ENCODE measurements at regions not wholly inside any gene's neighbourhood (a gene's known extent, or its start where the extent isn't known, plus 50 kb on each side); places are given as distances from the start of the nearest gene placed in this dataset.

DNA sequence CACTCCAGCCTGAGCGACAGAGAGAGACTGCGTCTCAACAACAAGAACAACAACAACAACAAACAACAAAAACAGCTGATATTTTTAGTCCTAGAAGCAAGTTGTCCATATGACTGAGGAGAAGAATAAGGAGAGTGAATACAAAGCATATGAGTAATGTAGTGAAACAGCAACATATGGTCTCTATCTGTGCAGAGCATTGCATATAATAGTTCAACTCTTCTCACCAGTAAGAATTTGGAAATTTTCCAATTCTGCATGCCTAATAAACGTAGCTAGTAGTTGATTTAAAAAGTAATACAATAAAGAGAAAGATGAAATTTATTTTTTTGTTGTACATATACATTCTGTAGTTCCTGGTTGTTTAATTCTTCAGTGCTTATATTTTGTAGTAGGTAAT, 129.7 kb upstream of the FAM83B start:
- DNase-seq: no peak

DNA sequence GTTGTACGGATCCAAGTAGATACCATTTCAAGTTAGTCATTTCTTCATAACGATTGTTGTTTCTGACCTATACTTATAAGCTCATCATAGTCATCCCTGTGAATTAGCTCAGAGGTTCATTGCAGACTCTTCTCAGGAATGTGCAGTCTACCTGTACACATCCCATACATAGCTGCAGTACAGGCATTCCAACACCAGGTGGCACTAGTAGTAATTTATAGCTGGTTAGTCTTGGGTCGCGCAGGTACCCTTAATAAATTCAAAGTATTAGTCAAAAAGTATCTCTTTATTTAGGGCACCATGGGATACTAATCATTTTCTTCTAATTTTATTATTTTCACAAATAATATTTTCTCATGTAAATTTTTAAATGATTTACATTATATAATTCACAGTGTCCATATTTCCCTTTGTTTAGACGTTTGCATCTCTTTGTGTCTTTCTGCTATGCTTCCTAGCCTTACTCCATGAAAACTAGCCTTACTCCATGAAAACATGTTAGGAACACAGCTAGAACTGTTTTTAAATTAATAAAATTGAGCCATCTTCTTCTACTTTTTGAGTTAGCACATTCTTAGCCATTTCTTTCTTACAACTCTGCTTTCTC, 128.6 kb upstream of the FAM83B start:
- peak in 24 of 51 donors; percentile 1 to 66 (median 11) for DNase-seq

DNA sequence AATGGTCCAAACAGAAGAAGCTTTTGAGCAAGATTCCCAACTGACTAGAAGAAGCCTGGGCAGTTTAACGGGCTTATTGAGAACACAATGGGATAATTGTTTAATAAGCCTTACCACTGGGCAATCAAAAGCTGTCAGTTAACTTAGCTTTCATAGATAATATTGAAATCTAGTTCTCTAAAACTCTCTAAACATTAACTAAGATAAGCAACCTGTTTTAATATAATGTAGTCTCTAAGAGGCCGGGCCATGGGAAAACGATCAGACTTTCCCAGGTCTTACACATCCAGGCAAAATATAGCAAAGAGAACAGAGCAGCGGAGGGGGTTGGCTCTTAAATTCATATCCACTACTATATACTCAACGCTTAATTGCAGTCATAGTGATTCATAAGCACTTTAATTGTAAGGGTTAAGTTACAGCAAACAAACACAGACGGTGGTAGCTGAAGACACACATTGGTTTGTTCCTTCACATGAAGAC, 128.0 kb upstream of the FAM83B start:
- no peak for DNase-seq

DNA sequence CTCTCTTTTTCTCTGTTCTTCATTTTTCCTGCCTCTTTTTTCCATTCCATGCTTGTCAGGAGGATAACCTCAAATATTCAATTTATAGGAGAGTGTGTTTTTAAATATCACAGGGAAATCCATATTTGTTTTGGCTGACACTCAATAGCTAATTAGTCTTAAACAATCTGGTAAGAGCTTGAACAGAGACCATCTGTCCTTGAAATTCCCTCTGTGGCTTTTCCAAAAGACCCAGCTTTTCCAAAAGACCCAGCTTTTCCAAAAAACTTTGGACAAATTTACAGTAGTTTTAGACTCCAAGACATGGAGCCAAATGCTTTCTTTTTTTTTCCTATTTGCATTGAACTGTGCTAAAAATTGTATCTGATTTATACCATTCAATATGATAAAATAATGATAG, 127.4 kb upstream of the FAM83B start:
- DNase-seq: no peak

DNA sequence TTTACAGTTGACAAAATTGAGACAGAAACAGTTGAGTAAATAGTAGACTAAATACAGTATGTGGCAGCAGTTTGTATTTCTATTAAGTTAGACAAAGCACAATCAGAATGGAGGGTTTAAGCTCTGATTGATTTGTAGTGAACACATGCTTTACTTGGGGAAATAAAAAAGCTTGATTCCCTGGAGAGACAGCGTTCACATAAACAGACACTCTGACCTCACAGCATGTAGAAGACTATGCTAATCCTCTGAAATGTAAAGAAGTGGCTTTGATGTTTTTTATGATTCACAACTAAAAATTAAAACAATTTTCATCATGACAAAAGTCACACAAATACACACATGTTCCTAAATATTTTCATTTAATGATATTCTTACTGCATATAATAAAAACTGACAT, 126.9 kb upstream of the FAM83B start:
- no peak for DNase-seq

DNA sequence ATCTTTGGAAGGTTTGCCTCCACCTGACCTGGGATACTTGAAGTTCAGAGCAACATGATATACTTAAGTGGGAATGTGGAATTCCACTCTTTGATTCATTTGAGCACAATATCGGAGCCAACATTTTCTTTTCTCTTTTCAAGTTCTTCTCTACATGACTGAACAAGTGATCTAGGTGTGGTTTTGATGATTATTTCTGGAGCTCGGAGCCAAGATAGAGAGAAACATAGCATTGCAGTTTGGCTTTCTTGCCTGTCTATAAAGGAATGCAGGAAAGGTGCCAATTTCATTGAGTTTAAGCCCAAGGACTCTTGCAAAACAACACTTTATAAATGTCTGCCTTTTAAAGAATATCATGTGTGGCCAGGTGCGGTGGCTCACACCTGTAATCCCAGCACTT, 124.2 kb upstream of the FAM83B start:
- DNase-seq: no peak

DNA sequence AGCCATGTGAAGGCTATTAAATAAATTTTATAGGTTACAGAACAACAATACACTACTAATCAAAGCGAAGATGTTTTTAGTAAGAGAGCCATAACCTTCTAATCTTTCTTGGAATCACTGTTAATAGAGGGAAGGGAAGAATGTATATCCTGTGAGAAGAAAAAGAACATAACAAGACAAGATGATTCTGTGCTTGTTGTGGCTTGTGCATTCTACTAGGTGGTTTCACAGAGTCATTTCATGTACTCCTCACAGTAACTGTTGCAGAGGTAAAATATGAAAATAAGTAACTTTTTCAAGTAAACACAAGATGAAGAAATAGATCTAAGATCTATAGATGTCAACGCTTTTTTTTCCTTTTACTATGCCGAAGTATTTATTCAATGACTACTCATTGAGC, 116.9 kb upstream of the FAM83B start:
- no peak for DNase-seq

DNA sequence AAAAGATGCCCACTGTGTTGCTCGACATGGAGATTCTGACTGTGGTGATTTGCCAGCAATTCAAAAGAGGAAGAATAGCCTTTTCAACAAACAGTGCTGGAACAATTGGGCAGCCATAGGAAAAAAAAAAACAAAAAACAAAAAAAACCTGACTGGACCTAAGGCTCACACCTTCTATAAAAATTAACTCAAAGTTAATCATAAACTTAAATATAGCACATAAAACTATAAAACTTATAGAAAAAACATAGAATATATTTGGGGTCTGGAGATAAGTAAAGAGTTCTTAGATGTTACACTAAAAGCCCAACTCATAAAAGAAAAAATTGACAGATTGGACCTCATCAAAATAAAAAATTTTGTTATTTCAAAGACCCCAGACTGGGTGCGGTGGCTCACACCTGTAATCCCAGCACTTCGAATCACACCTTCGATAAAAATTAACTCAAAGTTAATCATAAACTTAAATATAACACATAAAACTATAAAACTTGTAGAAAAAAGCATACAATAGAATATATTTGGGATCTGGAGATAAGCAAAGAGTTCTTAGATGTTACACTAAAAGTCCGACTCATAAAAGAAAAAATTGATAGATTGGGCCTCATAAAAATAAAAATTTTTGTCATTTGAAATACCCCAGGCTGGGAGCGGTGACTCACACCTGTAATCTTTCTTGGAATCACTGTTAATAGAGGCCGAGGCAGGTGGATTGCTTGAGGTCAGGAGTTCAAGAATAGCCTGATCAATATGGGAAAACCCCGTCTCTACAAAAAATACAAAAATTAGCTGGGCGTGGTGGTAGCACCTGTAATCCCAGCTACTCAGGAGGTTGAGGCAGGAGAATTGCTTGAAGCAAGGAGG, 115.6 kb upstream of the FAM83B start:
- no peak for DNase-seq

DNA sequence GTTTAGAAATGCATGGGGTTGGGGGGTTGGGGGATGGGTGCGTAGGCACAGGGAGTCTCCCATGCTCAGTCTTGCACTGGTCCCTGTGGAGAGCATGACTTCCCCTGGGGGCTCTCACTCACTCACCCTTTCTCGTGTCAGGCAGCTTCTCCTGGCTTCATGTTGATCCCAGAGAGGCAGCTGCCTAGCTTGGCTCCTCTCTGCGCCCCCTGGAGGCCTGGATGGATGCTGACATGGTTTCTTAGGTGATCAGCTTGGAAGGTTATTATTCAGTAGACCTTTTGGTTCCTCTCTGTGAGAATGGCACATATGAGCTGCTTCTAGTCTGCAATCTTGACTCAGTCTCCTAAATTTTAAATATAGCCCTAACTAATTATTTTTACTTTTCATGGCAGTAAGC, 109.3 kb upstream of the FAM83B start:
- no peak for DNase-seq

DNA sequence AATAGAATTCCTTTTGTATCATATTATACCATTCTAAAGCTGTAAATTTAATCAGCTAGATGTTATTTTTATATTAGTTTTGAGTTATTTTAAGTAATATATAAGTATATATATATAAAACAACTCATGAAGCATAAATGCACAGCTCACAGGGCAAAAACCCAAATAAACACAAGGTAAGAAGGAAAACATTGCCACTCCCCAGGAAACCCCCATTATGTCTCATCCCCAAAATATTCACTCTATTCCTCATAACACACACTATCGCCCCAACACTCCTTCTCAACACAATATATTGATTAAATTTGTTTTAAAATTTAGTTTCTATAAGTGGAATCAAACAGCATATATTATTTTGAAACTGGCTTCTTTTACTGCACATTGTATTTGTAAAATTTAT, 98.6 kb upstream of the FAM83B start:
- DNase-seq: no peak

DNA sequence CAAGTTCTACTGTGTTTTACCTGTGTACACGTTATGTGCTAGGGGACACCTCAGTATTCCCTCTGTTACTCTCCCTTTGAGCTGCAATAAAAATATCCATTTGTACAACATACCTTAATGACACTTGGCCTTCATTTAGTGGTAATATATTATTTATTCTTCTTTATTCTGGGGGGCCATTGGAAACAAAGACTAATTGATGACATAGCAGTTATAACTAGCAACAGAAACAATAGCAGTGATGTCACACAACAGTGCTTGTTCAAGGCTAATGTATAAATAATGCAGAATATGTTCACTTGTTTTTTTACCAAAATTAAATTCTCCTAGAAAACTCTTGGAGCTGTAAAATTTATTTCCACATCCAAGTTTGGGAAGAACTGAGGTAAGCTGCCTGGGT, 92.2 kb upstream of the FAM83B start:
- no peak for DNase-seq

DNA sequence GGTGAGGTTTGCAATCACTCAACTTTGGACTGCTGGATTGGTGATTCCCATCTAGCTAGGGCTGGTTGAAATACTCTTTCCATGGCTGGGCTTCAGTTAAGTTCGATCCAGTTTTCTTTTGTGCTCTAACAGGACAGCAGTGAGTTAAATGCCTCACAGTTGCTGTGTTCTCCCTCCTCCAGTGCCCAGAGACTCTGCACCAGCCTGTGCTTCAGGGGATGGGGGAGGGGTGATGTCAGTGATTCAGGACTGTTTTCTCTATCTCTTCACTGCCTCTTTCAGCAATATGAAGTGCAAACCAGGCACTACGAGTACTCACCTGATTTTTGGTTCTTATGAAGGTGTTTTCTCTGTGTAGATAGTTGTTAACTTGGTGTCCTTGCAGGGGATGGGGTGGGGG, 88.2 kb upstream of the FAM83B start:
- DNase-seq: no peak

DNA sequence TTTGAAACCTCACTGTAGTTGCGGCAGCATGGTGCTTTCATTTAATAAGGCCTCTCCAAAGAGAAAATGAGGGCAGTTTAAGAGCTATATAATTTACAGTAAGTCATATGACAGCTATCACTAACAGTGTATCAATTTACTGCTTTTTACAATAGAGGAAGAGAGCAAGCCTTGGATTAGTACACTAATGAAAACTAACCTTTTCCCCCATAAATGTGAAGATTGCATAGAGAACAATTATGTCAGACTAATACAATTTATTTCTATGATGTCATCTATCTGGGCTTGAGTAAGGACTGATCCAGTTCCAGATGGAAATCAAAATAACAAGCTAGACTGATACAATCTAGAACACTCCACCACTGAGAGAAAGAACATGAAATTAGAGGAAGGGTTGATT, 78.1 kb upstream of the FAM83B start:
- DNase-seq: no peak

DNA sequence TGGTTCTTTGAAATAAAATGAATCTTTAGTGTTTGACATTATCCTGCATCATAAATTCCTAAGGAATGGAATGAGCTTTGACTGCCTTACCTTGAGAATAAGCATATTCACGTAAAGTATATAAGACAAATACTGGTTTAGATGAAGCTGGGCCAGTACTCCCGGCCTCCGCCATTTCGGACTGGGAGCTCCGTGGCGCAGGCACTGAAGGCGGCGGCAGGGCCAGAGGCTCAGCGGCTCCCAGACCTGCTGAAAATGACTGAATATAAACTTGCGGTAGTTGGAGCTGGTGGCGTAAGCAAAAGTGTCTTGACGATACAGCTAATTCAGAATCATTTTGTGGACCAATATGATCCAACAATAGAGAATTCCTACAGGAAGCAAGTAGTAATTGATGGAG, 76.2 kb upstream of the FAM83B start:
- no peak for DNase-seq

DNA sequence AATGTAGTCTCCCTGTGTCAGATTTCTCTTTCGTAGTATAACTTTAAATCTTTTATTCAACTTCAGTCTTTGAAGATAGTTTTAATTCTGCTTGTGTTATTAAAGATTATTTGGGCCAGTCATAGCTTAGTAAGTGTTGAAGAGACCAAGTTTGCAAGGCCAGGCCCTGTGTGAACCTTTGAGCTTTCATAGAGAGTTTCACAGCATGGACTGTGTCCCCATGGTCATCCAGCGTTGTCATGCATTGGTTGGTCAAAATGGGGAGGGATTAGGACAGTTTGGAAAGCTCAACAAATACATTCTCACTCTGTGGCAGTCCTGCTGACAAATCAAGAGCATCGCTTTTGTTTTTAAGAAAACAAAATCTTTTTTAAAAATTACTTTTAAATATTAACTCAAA, 74.6 kb upstream of the FAM83B start:
- DNase-seq: no peak

DNA sequence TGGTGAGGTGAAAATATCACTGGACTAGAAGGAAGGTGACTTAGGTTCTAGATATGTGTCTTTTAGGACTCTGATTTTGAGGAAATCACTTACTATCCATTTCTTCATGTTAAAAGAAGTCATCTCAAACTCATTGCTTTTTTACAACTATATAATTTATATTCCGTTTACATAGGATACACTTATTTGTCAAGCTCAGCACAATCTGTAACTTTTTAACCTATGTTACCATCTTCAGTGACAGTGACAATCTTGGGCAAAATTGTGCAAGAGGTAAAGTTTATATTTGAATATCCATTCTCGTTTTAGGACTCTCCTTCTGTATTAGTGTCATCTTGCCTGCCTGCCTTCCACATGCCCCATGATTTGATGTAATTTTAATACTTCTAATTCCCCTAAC, 74.0 kb upstream of the FAM83B start:
- no peak for DNase-seq

DNA sequence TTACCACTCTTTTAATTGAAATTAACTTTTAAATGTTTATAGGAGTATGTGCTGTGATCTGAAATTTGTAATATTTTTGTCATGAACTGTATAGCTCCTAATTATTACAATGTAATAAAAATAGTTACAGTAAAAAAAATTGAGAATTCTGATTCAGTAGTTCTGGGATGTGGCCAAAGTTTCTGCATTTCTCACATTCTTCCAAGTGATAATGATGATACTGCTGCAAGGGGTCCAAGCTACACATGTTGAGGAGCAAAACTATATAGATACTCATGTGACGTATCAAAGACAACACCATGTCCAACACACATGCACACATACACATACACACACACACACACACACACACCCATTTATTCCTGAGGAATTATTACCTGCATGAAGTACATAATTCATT, 71.0 kb upstream of the FAM83B start:
- no peak for DNase-seq

DNA sequence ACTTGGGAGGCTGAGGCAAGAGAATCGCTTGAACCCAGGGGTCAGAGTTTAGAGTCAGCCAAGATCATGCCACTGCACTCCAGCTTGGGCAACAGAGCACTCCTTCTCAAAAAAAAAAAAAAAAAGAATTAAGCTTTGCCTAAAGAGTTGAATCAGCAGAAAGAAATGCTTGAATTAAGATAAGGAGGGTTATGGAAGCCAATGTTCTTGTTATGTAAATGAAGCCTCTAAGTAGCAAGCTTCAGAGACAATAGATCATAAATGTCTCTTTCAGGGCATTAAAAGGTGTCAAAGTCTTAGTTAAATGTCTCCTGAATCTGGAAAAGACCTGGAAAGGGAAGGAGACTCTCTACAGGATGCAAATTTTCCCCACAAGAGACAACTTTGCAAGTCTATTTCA, 69.7 kb upstream of the FAM83B start:
- no peak for DNase-seq

DNA sequence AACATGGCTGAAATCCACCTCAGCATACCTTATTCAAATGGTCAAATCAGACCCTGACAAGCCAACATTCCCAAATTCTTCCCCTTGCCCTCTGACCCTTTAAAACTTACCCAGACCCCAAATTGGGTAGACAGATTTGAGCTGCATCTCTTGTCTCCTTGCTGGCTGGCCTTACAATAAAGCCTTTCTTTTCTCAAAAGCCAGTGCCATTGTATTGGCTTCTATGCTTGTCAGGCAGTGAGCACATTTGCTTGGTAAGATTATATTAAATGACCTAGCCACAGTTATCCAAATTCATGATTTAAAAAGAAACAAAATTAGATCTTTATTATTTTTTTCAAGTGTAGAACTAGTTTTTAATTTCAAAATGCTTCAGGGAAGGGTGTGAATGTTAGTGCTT, 67.8 kb upstream of the FAM83B start:
- peak in 2 of 51 donors; percentile 1 to 6 for DNase-seq

DNA sequence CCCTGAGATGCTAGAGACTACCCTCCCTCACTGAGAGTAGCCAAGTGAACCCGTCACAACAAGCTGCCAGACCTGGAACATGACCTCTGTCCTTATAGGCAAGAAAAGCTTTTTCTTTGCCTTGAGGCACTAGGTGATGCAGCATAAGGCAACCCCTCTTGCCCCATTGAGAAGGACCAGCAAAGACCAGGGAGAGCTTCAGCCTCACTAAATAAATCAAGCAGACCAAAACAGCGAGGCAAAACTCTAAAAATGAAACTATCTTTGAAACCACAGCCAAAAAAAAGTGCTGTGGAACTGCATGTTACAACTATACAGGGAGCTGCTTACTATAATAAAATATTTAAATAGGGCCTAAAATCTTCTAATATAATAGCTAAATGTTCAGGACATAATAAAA, 62.6 kb upstream of the FAM83B start:
- no peak for DNase-seq

DNA sequence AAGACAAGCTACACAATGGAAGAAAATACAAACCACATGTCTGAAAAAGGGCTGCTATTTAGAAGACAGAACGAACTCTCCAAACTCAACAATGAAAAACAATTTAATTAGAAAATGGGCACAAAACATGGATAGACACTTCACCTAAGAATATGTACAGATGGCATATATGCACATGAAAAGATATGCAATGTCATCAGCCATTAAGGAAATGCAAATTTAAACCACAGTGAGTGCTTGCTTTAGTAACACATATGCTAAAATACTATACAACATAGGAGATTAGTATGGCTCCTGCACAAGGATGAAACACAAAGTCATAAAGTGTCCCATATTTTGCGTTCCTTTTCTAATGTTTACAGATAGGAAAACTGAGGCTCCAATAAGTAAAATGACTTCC, 60.4 kb upstream of the FAM83B start:
- no peak for DNase-seq

DNA sequence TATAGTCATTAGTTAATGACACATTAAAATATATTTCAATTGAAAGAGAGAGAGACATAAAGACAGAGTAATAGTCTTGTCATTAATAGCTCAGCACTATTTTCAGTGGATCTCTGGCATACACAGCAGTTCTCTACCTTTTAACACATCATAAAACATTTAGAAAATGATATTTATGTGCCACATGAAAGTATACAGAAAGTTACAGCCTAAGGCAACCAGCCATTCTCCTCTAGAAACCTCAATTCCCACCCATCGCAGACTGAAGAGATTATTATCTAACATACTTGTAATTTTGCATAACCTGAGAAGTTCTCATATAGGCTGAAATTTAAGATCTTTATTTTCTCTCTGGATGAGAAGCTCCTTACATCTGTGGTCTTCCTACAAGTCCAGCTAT, 58.7 kb upstream of the FAM83B start:
- DNase-seq: no peak
